Inferior parietal cortex (tissue), 1 donor: ENCODE measurements at regions not wholly inside any gene's neighbourhood (a gene's known extent, or its start where the extent isn't known, plus 50 kb on each side); places are given as distances from the start of the nearest gene placed in this dataset.
A peak's percentile ranks its signal among the peaks of the same experiment; 100 is the strongest.
"Not testable (repeated sequence)": the region's sequence is repeated elsewhere in the genome, so short reads cannot be mapped to it uniquely, and the experiment has no call there.

Source experiments
- DNase-seq: peaks from one replicate; pipeline ENCODE4 v3.0.0-alpha.2; 2016; ENCODE audit errors: extremely low spot score

- DNase-seq: no peak
These were observed 422.8 kb upstream of the CCL2 start for GRCh38 chr17:33832262-33832661.

- DNase-seq: no peak
These were observed 417.8 kb upstream of the CCL2 start for GRCh38 chr17:33837281-33837680.

GRCh38 chr17:33838281-33838680 is 416.8 kb upstream of the CCL2 start:
- DNase-seq: no peak

GRCh38 chr17:33847900-33848299 is 407.2 kb upstream of the CCL2 start:
- DNase-seq: no peak

- DNase-seq: no peak
These were observed 406.7 kb upstream of the CCL2 start for GRCh38 chr17:33848433-33848832.

GRCh38 chr17:33854596-33854995 is 400.5 kb upstream of the CCL2 start:
- no peak for DNase-seq

GRCh38 chr17:33858121-33858520 is 397.0 kb upstream of the CCL2 start:
- DNase-seq: no peak

GRCh38 chr17:33858682-33859081 is 396.4 kb upstream of the CCL2 start:
- no peak for DNase-seq

- no peak for DNase-seq
These were observed 392.1 kb upstream of the CCL2 start for GRCh38 chr17:33862772-33863602.

- no peak for DNase-seq
These were observed 390.3 kb upstream of the CCL2 start for GRCh38 chr17:33864758-33865229.

GRCh38 chr17:33868899-33869298 is 386.2 kb upstream of the CCL2 start:
- DNase-seq: no peak

- DNase-seq: no peak
These were observed 384.1 kb upstream of the CCL2 start for GRCh38 chr17:33870936-33871335.

- DNase-seq: peak; percentile 9
These were observed 383.2 kb upstream of the CCL2 start for GRCh38 chr17:33871720-33872540.

GRCh38 chr17:33873201-33873617 is 381.9 kb upstream of the CCL2 start:
- DNase-seq: no peak

- peak; percentile 20 for DNase-seq
These were observed 380.4 kb upstream of the CCL2 start for GRCh38 chr17:33874617-33875060.

GRCh38 chr17:33875973-33876372 is 379.1 kb upstream of the CCL2 start:
- DNase-seq: no peak

- DNase-seq: not testable (repeated sequence)
These were observed 372.8 kb upstream of the CCL2 start for GRCh38 chr17:33882273-33882672.

GRCh38 chr17:33882677-33883076 is 372.4 kb upstream of the CCL2 start:
- not testable (repeated sequence) for DNase-seq

GRCh38 chr17:33888455-33888854 is 366.6 kb upstream of the CCL2 start:
- no peak for DNase-seq

GRCh38 chr17:33889040-33889439 is 366.0 kb upstream of the CCL2 start:
- DNase-seq: no peak

GRCh38 chr17:33889766-33890165 is 365.3 kb upstream of the CCL2 start:
- DNase-seq: no peak

GRCh38 chr17:33892717-33893591 is 362.1 kb upstream of the CCL2 start:
- no peak for DNase-seq
